ENCODE measurements at regions not wholly inside any gene's neighbourhood (a gene's known extent, or its start where the extent isn't known, plus 50 kb on each side); places are given as distances from the start of the nearest gene placed in this dataset.

- no peaks in the 10 kb centered on the region for H3K4me1 ChIP-seq
- no peak for DNase-seq
- no peak overlapping the region for H3K4me3 ChIP-seq
- no peak overlapping the region for H3K27ac ChIP-seq (replicated peaks)
- H3K27me3 ChIP-seq (ENCODE audit: low read depth) = peaks cover 14% of the 10 kb centered on the region
- TF ChIP-seq, protein P1, sequence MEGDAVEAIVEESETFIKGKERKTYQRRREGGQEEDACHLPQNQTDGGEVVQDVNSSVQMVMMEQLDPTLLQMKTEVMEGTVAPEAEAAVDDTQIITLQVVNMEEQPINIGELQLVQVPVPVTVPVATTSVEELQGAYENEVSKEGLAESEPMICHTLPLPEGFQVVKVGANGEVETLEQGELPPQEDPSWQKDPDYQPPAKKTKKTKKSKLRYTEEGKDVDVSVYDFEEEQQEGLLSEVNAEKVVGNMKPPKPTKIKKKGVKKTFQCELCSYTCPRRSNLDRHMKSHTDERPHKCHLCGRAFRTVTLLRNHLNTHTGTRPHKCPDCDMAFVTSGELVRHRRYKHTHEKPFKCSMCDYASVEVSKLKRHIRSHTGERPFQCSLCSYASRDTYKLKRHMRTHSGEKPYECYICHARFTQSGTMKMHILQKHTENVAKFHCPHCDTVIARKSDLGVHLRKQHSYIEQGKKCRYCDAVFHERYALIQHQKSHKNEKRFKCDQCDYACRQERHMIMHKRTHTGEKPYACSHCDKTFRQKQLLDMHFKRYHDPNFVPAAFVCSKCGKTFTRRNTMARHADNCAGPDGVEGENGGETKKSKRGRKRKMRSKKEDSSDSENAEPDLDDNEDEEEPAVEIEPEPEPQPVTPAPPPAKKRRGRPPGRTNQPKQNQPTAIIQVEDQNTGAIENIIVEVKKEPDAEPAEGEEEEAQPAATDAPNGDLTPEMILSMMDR (IDR thresholded peaks at IDR 0.05; ENCODE audit: borderline replicate concordance) = no peak
- H3K9me3 ChIP-seq (replicated peaks) = peaks cover 3% of the 10 kb centered on the region
- no peaks in the 10 kb centered on the region for H3K36me3 ChIP-seq
- intact Hi-C loops (cut with micrococcal nuclease) = no loop called here
These were observed 448.3 kb downstream of the NTRK2 start for GRCh38 chr9:85117831-85118230.

DNA sequence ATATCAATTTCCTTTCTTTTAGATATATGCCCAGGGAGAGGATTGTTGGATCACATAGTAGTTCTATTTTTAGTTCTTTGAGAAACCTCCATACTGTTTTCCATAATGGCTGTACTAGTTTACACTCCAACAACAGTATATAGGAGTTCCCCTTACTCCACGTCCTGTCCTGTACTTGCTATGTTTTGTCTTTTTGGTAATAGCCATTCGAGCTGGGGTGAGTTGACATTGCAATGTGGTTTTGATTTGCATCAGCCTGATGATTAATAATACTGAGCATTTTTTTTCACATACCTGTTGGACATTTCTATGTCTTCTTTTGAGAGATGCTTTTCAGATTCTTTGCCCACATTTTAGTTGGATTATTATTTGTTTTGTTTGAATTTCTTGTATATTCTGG, 445.9 kb downstream of the NTRK2 start:
- no peak for DNase-seq
- Histone ChIP-seq H3K4me3 (no peak overlapping the region), H3K9me3 (replicated peaks) (no peaks in the 10 kb centered on the region), H3K27me3 (ENCODE audit: low read depth) (peaks cover 2% of the 10 kb centered on the region), H3K4me1 (no peaks in the 10 kb centered on the region), H3K27ac (replicated peaks) (no peak overlapping the region), H3K36me3 (no peaks in the 10 kb centered on the region)
- intact Hi-C loops (cut with micrococcal nuclease) = no loop called here
- TF ChIP-seq, protein P1 (IDR thresholded peaks at IDR 0.05; ENCODE audit: borderline replicate concordance) = no peak

- intact Hi-C loops (cut with micrococcal nuclease) = no loop called here
- no peak for DNase-seq
- Histone ChIP-seq H3K36me3 (no peaks in the 10 kb centered on the region), H3K9me3 (replicated peaks) (no peaks in the 10 kb centered on the region), H3K27ac (replicated peaks) (no peak overlapping the region), H3K4me1 (no peaks in the 10 kb centered on the region), H3K4me3 (no peak overlapping the region), H3K27me3 (ENCODE audit: low read depth) (no peaks in the 10 kb centered on the region)
- TF ChIP-seq, protein P1 (IDR thresholded peaks at IDR 0.05; ENCODE audit: borderline replicate concordance) = no peak
These were observed 445.3 kb downstream of the NTRK2 start for GRCh38 chr9:85114799-85115198.

DNA sequence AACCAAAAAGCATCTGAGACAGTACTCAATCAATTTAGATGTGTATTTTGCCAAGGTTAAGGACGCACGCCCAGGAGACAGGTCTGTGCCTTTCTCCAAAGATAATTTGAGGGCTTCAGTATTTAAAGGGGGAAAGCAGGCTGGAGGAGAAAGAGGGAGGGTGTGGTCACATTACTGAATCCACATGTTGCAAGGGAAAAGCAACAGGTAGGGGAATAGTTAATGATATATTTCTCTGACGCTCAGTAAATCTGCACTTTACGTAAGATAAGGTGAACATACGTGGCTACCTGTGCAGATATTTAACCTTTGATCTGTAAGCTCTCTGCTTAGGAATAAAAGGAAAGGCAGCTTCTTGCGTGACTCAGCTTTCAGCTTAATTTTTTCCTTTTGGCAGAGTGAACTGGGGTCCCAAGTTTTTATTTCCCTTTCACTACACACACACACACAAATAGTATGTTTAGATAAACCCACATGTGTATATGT, 443.4 kb downstream of the NTRK2 start:
- Histone ChIP-seq H3K9me3 (replicated peaks) (no peaks in the 10 kb centered on the region), H3K36me3 (no peaks in the 10 kb centered on the region), H3K27ac (replicated peaks) (no peak overlapping the region), H3K27me3 (ENCODE audit: low read depth) (no peaks in the 10 kb centered on the region), H3K4me1 (no peaks in the 10 kb centered on the region), H3K4me3 (no peak overlapping the region)
- DNase-seq = no peak
- TF ChIP-seq, protein P1 (IDR thresholded peaks at IDR 0.05; ENCODE audit: borderline replicate concordance) = no peak
- intact Hi-C loops (cut with micrococcal nuclease) = no loop called here

DNA sequence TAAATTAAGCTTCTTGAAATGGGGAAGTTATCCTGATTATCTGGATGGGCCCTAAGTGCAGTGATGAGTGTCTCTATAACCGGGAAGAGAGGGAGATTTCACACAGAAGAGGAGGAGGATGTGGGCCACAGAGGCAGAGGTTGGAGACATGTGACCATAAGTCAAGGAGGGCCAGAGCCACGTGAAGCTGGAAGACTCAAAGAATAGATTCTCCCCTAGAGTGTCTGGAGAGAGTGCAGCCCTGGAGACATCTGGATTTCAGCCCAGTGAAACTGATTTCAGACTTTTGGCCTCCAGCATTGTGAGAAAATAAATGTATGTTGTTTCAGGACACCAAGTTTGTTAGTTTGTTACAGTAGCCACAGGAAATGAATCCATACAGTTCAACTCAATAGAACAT, 442.9 kb downstream of the NTRK2 start:
- Histone ChIP-seq H3K27ac (replicated peaks) (no peak overlapping the region), H3K4me1 (no peaks in the 10 kb centered on the region), H3K4me3 (no peak overlapping the region), H3K36me3 (no peaks in the 10 kb centered on the region), H3K27me3 (ENCODE audit: low read depth) (no peaks in the 10 kb centered on the region), H3K9me3 (replicated peaks) (no peaks in the 10 kb centered on the region)
- DNase-seq = no peak
- intact Hi-C loops (cut with micrococcal nuclease) = no loop called here
- TF ChIP-seq, protein P1 (IDR thresholded peaks at IDR 0.05; ENCODE audit: borderline replicate concordance) = no peak

- Histone ChIP-seq H3K9me3 (replicated peaks) (no peaks in the 10 kb centered on the region), H3K4me1 (no peaks in the 10 kb centered on the region), H3K36me3 (no peaks in the 10 kb centered on the region), H3K4me3 (no peak overlapping the region), H3K27ac (replicated peaks) (no peak overlapping the region), H3K27me3 (ENCODE audit: low read depth) (no peaks in the 10 kb centered on the region)
- TF ChIP-seq, protein P1 (IDR thresholded peaks at IDR 0.05; ENCODE audit: borderline replicate concordance) = no peak
- intact Hi-C loops (cut with micrococcal nuclease) = no loop called here
- no peak for DNase-seq
These were observed 439.2 kb downstream of the NTRK2 start for GRCh38 chr9:85108746-85109145.

All from left ventricle myocardium inferior (tissue), 1 donor.